Hepatocyte (in vitro differentiated cells): ENCODE measurements at regions not wholly inside any gene's neighbourhood (a gene's known extent, or its start where the extent isn't known, plus 50 kb on each side); places are given as distances from the start of the nearest gene placed in this dataset.
A peak's percentile ranks its signal among the peaks of the same experiment; 100 is the strongest.

Experiments used
- DNase-seq: peaks from one replicate; pipeline ENCODE4 v3.0.0-alpha.2; 2016; ENCODE audit warnings: low spot score
- H2AFZ ChIP-seq: fragments of 200-600 bp; sonication (generic); 2 replicates; pipeline ENCODE4 v1.6.0; 2016; ENCODE audit warnings: antibody characterized with exemption, mild to moderate bottlenecking
- H3K27ac ChIP-seq: fragments of 200-600 bp; sonication (generic); 2 replicates; pipeline ENCODE4 v1.5.1; 2016; ENCODE audit warnings: mild to moderate bottlenecking
- H3K27me3 ChIP-seq: fragments of 200-600 bp; sonication (generic); 2 replicates; pipeline ENCODE4 v1.6.1; 2016
- H3K36me3 ChIP-seq: fragments of 200-600 bp; sonication (generic); replicated peaks from 2 replicates; pipeline ENCODE4 v1.5.1; 2016; ENCODE audit warnings: low read depth; ENCODE audit not compliant: insufficient read depth
- H3K4me1 ChIP-seq: fragments of 200-600 bp; sonication (generic); 2 replicates; pipeline ENCODE4 v1.5.1; 2016; ENCODE audit warnings: mild to moderate bottlenecking, moderate library complexity; ENCODE audit not compliant: insufficient read depth
- H3K4me2 ChIP-seq: fragments of 200-600 bp; sonication (generic); 2 replicates; pipeline ENCODE4 v1.6.0; 2016
- H3K4me3 ChIP-seq: fragments of 200-600 bp; sonication (generic); 2 replicates; pipeline ENCODE4 v1.5.1; 2016; ENCODE audit warnings: mild to moderate bottlenecking
- H3K79me2 ChIP-seq: fragments of 200-600 bp; sonication (generic); 2 replicates; pipeline ENCODE4 v1.6.0; 2017; ENCODE audit warnings: mild to moderate bottlenecking
- H3K9me2 ChIP-seq: fragments of 200-600 bp; sonication (generic); replicated peaks from 2 replicates; pipeline ENCODE4 v1.6.0; 2017; ENCODE audit warnings: mild to moderate bottlenecking; ENCODE audit not compliant: insufficient read depth
- H3K9me3 ChIP-seq: fragments of 200-600 bp; sonication (generic); 2 replicates; pipeline ENCODE4 v1.5.1; 2016; ENCODE audit warnings: low read depth, mild to moderate bottlenecking
- H4K20me1 ChIP-seq: fragments of 200-600 bp; sonication (generic); 2 replicates; pipeline ENCODE4 v1.6.0; 2016; ENCODE audit warnings: mild to moderate bottlenecking; ENCODE audit not compliant: insufficient read depth, poor library complexity, severe bottlenecking
- EZH2 ChIP-seq: fragments of 200-600 bp; sonication (generic); IDR thresholded peaks from 2 replicates; pipeline ENCODE4 v1.6.1; 2016; ENCODE audit warnings: antibody characterized with exemption, mild to moderate bottlenecking, borderline replicate concordance
- EZH2phosphoT487 ChIP-seq: fragments of 200-600 bp; sonication (generic); IDR thresholded peaks from one replicate; pipeline ENCODE4 v1.6.1; 2018; ENCODE audit warnings: antibody characterized with exemption, mild to moderate bottlenecking, low read depth, moderate library complexity; ENCODE audit not compliant: unreplicated experiment, severe bottlenecking
- WGBS: methylation state at CpG from one replicate; pipeline ENCODE4 v1.1.6; 2016; ENCODE audit warnings: low lambda C conversion rate; ENCODE audit errors: missing lambda C conversion rate; 5-methylcytosine and 5-hydroxymethylcytosine counted together
- TF ChIP-seq, protein P1 (sequence below): fragments of 200-600 bp; sonication (generic); IDR thresholded peaks from 2 replicates; pipeline ENCODE4 v1.5.1; 2016; ENCODE audit warnings: antibody characterized with exemption, mild to moderate bottlenecking; ENCODE audit not compliant: poor library complexity

DNA sequence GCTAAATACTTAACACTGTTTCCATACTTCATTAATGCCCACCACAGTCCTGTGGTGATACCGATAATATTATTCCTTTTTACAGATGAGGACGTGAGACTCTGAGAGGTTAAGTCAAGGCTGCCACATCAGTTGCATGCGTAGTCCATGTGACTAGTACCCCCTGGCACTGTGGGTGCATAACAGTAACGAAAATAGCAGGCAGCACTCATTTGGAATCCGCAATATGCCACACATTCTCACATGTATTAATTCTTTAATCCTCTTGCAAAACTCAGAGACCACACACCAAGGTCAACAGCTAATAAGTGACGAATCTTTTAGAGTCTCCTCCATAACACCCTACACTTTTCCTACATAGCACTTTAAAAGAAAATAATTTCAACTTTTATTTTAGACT lies 99.5 kb upstream of the HABP2 start:
- Histone ChIP-seq H2AFZ (no peak overlapping the region), H3K36me3 (no peaks in the 10 kb centered on the region), H3K9me2 (no peaks in the 10 kb centered on the region), H3K4me2 (no peak overlapping the region), H3K4me1 (peaks cover 7% of the 10 kb centered on the region), H3K27ac (no peak overlapping the region), H3K27me3 (no peaks in the 10 kb centered on the region), H3K9me3 (no peaks in the 10 kb centered on the region), H3K79me2 (no peaks in the 10 kb centered on the region), H4K20me1 (no peaks in the 10 kb centered on the region), H3K4me3 (no peak overlapping the region)
- TF ChIP-seq EZH2 (no peak), EZH2phosphoT487 (no peak)
- TF ChIP-seq, protein P1, sequence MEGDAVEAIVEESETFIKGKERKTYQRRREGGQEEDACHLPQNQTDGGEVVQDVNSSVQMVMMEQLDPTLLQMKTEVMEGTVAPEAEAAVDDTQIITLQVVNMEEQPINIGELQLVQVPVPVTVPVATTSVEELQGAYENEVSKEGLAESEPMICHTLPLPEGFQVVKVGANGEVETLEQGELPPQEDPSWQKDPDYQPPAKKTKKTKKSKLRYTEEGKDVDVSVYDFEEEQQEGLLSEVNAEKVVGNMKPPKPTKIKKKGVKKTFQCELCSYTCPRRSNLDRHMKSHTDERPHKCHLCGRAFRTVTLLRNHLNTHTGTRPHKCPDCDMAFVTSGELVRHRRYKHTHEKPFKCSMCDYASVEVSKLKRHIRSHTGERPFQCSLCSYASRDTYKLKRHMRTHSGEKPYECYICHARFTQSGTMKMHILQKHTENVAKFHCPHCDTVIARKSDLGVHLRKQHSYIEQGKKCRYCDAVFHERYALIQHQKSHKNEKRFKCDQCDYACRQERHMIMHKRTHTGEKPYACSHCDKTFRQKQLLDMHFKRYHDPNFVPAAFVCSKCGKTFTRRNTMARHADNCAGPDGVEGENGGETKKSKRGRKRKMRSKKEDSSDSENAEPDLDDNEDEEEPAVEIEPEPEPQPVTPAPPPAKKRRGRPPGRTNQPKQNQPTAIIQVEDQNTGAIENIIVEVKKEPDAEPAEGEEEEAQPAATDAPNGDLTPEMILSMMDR, result no peak
- 89% methylated on average over 6 of the region's 6 CpGs for WGBS
- DNase-seq, result no peak

DNA sequence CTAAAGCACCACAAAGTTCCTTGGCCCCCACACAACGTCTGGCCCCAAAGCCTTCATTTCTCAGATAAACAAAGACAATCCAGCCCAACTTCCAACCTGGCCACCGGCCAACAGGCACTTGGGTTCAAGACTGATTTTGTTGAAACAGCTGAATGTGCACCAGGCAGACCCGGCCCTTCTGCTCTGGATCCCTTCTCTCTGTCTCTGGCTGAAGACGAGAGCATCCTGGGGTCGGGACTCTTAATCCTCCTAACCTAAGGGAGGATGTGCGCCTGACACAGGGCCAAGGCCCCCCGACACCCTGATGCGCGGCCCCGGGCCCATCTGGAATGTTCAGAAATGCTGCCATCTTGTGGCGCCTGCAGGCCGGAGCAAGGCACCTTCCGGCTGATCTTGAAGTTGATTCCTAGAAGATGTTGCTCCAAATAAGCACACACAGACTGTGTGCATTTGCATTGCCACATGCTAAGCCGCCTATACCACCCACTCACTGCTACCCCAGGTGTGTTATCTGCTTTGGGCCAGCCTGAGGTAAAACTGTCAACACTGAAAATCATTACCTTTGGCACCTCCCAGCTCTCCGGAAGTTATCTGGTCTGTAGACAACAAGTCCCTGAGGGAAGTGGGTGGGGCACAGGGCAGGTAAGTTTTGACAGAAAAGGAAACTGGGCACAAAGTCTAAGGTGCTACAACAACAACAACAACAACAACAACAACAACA lies 98.4 kb upstream of the HABP2 start:
- peaks cover 7% of the 10 kb centered on the region for H3K4me1 ChIP-seq
- no peaks in the 10 kb centered on the region for H3K27me3 ChIP-seq
- no peaks in the 10 kb centered on the region for H3K9me2 ChIP-seq
- no peak overlapping the region for H3K4me3 ChIP-seq
- no peak overlapping the region for H3K27ac ChIP-seq
- no peaks in the 10 kb centered on the region for H3K79me2 ChIP-seq
- no peak for TF ChIP-seq EZH2
- TF ChIP-seq, protein P1, result peak; percentile 89
- 16% methylated on average over 15 of the region's 15 CpGs for WGBS
- no peaks in the 10 kb centered on the region for H3K36me3 ChIP-seq
- peak; percentile 77 for DNase-seq
- H2AFZ ChIP-seq, result no peak overlapping the region
- peak overlapping the region; percentile 69 for H3K4me2 ChIP-seq
- H3K9me3 ChIP-seq, result no peaks in the 10 kb centered on the region
- no peaks in the 10 kb centered on the region for H4K20me1 ChIP-seq

DNA sequence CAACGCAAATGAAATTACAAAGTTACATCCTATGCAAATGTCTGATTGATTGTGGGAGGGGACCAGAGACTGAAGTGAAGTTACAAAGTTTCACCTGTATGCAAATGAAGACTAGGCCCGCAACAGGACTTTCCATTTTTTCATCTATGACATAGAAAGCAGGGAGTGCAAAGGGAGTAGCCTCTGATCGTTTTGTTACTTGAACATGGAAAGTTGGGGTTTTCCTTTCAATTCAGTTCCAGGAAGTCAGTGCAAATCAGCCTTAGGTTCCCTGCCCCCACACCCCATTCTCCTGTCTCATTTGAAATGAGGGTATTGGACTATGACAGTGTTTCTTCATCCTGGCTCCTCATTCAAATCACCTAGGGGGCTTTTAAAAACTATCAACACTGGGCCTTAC lies 96.9 kb upstream of the HABP2 start:
- H3K4me1 ChIP-seq, result peaks cover 4% of the 10 kb centered on the region
- H4K20me1 ChIP-seq, result no peaks in the 10 kb centered on the region
- H3K27me3 ChIP-seq, result no peaks in the 10 kb centered on the region
- H3K4me2 ChIP-seq, result no peak overlapping the region
- TF ChIP-seq EZH2 (no peak), EZH2phosphoT487 (no peak)
- TF ChIP-seq, protein P1, result no peak
- no peaks in the 10 kb centered on the region for H3K9me3 ChIP-seq
- H3K9me2 ChIP-seq, result no peaks in the 10 kb centered on the region
- DNase-seq, result no peak
- no peaks in the 10 kb centered on the region for H3K79me2 ChIP-seq
- 87% methylated on average over 3 of the region's 3 CpGs for WGBS
- no peak overlapping the region for H3K27ac ChIP-seq
- H3K4me3 ChIP-seq, result no peak overlapping the region
- H3K36me3 ChIP-seq, result no peaks in the 10 kb centered on the region
- no peak overlapping the region for H2AFZ ChIP-seq
